Fibroblast of lung (primary cell): ENCODE measurements at regions not wholly inside any gene's neighbourhood (a gene's known extent, or its start where the extent isn't known, plus 50 kb on each side); places are given as distances from the start of the nearest gene placed in this dataset.

Experiments
- EZH2 ChIP-seq: IDR thresholded peaks from 2 replicates; pipeline ENCODE4 v1.5.1; 2012; ENCODE audit warnings: low read length, control low read depth, mild to moderate bottlenecking; ENCODE audit errors: missing control alignments
- TF ChIP-seq, protein P1 (sequence below), 2 donors: IDR thresholded peaks in 1 of 2; conservative IDR thresholded peaks in 1 of 2; 1 replicate in 1 of 2; 2 replicates in 1 of 2; pipeline ENCODE4 v1.5.1; 2011 to 2012; ENCODE audit warnings: low read length in 2 of 2, control low read depth in 1 of 2, inconsistent platforms in 1 of 2, low read depth in 1 of 2, mild to moderate bottlenecking in 1 of 2

DNA sequence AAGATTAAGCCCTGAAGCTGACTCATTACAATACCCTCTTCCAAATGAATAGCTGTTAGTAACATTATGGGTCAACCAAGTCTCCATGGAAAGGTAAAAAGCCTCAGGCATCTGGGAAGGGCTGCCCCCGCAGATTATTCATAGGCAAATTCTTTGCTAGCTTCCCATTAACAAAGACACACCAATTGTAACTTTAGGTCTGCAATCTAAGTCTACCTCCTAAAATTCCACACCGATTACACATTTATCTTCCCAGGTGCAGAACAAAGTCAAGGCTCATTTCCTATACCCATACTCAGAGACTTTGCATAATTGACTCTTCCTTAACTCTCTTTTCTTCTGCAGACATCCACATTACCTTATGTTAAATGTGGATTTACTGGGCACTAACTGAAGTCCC lies 826.3 kb upstream of the MBL2 start:
- TF ChIP-seq, protein P1, sequence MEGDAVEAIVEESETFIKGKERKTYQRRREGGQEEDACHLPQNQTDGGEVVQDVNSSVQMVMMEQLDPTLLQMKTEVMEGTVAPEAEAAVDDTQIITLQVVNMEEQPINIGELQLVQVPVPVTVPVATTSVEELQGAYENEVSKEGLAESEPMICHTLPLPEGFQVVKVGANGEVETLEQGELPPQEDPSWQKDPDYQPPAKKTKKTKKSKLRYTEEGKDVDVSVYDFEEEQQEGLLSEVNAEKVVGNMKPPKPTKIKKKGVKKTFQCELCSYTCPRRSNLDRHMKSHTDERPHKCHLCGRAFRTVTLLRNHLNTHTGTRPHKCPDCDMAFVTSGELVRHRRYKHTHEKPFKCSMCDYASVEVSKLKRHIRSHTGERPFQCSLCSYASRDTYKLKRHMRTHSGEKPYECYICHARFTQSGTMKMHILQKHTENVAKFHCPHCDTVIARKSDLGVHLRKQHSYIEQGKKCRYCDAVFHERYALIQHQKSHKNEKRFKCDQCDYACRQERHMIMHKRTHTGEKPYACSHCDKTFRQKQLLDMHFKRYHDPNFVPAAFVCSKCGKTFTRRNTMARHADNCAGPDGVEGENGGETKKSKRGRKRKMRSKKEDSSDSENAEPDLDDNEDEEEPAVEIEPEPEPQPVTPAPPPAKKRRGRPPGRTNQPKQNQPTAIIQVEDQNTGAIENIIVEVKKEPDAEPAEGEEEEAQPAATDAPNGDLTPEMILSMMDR (conservative IDR thresholded peaks at IDR 0.05 in 1 of 2, IDR thresholded peaks at IDR 0.05 in 1 of 2; ENCODE audit: low read depth in 1 of 2, low read length in 2 of 2), result no peak
- no peak for TF ChIP-seq EZH2
